ENCODE measurements at regions not wholly inside any gene's neighbourhood (a gene's known extent, or its start where the extent isn't known, plus 50 kb on each side); places are given as distances from the start of the nearest gene placed in this dataset.
"Not testable (repeated sequence)": the region's sequence is repeated elsewhere in the genome, so short reads cannot be mapped to it uniquely, and the experiment has no call there.

DNA sequence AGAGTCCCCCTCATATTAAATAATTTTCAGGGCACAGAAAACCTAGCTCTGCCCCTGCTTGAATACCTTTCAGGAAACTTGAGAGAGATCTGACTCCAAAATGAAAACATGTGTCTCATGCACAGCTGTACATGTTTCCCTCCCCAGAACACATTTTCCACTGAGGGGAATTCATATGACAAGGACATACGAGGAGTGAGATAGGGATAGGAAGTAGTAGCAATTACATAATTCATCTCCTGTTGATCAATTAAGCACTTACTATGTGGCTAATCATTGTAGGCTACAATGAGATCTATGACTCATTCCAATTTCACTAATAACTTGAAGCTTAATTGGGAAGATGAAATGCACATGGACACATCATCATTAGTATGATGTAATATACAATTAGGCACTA, 302.1 kb downstream of the PCDH11X start:
- not testable (repeated sequence) for H3K4me1 ChIP-seq (ENCODE audit: insufficient read depth, low read length); H3K9me3 ChIP-seq (ENCODE audit: control insufficient read depth, insufficient read depth, low read length); H3K9ac ChIP-seq (ENCODE audit: low read depth, low read length); H3K36me3 ChIP-seq (ENCODE audit: insufficient read depth, low read length)

DNA sequence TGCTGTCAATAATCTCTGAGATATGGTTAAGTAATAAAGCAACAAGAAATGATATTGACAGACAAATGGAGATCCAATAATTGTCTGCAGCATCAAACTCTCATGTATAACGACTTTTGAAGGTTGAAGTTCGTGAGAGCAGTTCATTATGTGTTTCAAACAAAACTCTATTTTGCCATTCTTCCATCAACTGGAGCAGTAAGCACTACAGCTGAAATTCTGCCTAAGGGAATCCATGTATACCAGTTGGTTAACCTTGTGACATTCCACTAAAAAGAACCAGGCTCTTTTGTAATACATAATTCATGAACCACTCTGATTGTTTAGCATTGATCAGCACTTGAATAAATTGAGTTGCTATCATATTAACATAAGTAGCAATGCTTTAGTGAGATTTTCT, 311.6 kb downstream of the PCDH11X start:
- H3K9me3 ChIP-seq (ENCODE audit: control insufficient read depth, insufficient read depth, low read length); H3K36me3 ChIP-seq (ENCODE audit: insufficient read depth, low read length); H3K4me1 ChIP-seq (ENCODE audit: insufficient read depth, low read length); H3K9ac ChIP-seq (ENCODE audit: low read depth, low read length): not testable (repeated sequence)

DNA sequence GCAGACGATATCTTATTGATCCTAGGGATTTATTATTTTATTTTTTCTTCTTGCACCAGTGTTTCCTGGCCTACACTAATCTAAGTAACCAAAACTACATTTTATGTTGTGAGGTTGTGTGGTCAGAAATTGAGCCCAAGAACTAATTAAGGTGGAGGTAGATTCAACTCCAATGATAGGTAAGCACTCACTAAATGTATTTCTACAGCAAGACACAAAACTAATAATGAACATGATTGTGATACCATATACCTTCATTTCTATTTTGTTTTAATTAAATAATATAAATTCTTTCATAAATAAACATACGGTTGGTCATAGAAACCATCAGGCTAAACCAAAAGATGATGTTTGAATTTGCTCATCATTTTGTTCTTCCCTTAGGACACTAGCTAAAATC, 319.0 kb downstream of the PCDH11X start:
- H3K9ac ChIP-seq (ENCODE audit: low read depth, low read length); H3K36me3 ChIP-seq (ENCODE audit: insufficient read depth, low read length); H3K4me1 ChIP-seq (ENCODE audit: insufficient read depth, low read length); H3K9me3 ChIP-seq (ENCODE audit: control insufficient read depth, insufficient read depth, low read length): not testable (repeated sequence)

DNA sequence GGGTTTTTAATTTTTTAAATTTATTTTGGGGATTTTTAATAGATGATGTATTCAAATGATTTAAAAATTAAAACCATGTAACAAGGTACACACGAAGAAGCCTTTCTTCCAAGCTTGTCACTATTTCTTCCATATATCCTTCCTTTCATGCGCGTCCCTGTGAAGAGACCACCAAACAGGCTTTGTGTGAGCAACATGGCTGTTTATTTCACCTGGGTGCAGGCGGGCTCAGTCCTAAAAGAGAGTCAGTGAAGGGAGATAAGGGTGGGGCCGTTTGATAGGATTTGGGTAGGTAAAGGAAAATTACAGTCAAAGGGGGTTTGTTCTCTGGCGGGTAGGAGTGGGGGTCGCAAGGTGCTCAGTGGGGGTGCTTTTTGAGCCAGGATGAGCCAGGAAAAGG, 320.9 kb downstream of the PCDH11X start:
- H3K36me3 ChIP-seq (ENCODE audit: insufficient read depth, low read length); H3K4me1 ChIP-seq (ENCODE audit: insufficient read depth, low read length); H3K9me3 ChIP-seq (ENCODE audit: control insufficient read depth, insufficient read depth, low read length); H3K9ac ChIP-seq (ENCODE audit: low read depth, low read length): not testable (repeated sequence)

DNA sequence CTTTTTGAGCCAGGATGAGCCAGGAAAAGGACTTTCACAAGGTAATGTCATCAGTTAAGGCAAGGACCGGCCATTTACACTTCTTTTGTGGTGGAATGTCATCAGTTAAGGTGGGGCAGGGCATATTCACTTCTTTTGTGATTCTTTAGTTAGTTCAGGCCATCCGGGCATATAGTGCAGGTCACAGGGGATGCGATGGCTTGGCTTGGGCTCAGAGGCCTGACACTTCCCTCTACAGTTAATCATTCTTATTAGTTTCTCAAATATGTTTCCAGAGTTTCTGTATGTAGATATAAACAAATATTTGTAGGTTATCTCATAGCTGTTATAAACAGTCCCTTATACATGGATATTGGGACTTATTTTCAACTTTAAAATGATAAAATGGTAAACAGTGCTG, 326.5 kb downstream of the PCDH11X start:
- not testable (repeated sequence) for H3K9me3 ChIP-seq (ENCODE audit: control insufficient read depth, insufficient read depth, low read length); H3K9ac ChIP-seq (ENCODE audit: low read depth, low read length); H3K36me3 ChIP-seq (ENCODE audit: insufficient read depth, low read length)
- H3K4me1 ChIP-seq (ENCODE audit: insufficient read depth, low read length), result peaks cover 13% of the 10 kb centered on the region; the same call in 1 of the 2 replicates

DNA sequence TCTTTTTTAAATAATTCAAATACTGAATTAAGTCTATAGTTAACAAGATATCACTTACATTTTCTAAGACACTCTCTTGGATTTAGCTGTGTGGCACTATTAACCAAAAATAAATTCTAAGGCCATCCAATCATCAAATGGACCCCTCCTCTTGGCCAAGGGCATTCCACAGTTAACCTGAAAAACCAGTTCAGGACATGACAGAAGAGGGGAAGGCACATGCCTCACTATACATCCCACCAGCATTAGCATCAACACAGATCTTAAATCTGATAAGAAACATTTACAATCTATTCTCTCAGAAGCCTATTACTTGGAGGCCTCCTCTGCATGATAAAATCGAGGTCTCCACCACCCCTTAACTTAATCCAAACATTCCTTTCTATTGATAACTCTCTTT, 327.5 kb downstream of the PCDH11X start:
- H3K9ac ChIP-seq (ENCODE audit: low read depth, low read length); H3K9me3 ChIP-seq (ENCODE audit: control insufficient read depth, insufficient read depth, low read length); H3K36me3 ChIP-seq (ENCODE audit: insufficient read depth, low read length): not testable (repeated sequence)
- H3K4me1 ChIP-seq (ENCODE audit: insufficient read depth, low read length), result peaks cover 13% of the 10 kb centered on the region; the same call in 1 of the 2 replicates

DNA sequence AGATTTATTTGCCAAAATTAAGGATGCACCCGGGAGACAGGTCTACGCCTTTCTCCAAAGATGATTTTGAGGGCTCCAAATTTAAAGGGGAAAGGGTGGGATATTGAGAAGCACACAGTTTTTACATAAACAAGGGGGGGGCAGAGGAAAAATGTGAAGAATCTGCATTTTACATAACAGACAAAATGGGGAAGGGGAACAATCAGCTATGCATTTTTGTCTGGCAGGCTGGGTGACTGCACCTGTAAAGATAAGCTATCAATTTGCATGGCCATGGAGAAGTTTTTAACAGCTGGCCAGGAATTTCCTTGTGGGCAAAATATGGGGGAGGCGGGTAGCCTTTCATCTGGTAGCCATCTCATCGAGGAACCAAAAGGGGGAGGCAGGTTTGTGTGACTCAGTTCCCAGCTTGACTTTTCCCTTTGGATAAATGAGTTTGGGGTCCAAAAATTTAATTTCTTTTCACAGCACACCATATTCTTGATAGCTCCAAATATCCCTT, 331.3 kb downstream of the PCDH11X start:
- not testable (repeated sequence) for H3K9ac ChIP-seq (ENCODE audit: low read depth, low read length); H3K9me3 ChIP-seq (ENCODE audit: control insufficient read depth, insufficient read depth, low read length); H3K36me3 ChIP-seq (ENCODE audit: insufficient read depth, low read length)
- peaks cover 13% of the 10 kb centered on the region; the same call in 1 of the 2 replicates for H3K4me1 ChIP-seq (ENCODE audit: insufficient read depth, low read length)

DNA sequence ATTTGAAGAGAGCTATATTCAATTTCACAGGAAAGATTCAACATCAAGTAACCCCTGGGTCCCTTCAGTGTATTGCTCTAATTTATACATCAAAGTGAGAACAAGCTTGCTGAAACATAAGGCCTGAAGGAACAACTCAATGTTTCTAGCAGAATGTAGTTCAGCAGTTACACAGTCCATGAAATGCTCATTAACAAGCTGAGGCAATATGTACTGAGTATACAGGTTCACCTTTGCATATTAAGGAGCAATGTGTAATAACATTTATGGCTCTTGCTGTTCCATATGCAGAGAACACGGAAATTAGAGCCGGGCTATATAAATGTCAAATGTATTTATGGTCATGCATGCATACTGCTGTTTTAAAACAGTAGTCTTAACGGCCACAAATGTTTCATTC, 338.5 kb downstream of the PCDH11X start:
- H3K36me3 ChIP-seq (ENCODE audit: insufficient read depth, low read length); H3K9ac ChIP-seq (ENCODE audit: low read depth, low read length); H3K4me1 ChIP-seq (ENCODE audit: insufficient read depth, low read length); H3K9me3 ChIP-seq (ENCODE audit: control insufficient read depth, insufficient read depth, low read length): not testable (repeated sequence)

DNA sequence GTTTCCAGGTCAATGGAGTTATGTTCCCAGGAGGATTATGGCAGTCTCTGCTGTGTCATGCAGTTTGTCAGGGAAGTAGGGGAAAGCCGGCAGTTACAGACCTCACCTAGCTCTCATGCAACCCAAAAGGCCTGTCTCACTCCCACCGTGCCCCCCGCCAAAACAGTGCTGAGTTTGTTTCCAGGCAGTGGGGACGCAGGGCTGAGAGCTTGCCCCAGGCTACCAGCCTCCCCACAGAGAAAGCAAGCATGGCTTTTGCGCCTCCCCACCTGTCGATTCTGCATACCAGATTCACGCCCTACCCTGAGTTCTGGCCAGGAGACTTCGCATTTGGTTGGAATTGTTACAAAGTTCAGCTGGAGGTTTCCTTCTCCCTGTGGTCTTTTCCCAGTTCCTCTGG, 383.9 kb downstream of the PCDH11X start:
- H3K9me3 ChIP-seq (ENCODE audit: control insufficient read depth, insufficient read depth, low read length); H3K9ac ChIP-seq (ENCODE audit: low read depth, low read length); H3K36me3 ChIP-seq (ENCODE audit: insufficient read depth, low read length); H3K4me1 ChIP-seq (ENCODE audit: insufficient read depth, low read length): not testable (repeated sequence)

DNA sequence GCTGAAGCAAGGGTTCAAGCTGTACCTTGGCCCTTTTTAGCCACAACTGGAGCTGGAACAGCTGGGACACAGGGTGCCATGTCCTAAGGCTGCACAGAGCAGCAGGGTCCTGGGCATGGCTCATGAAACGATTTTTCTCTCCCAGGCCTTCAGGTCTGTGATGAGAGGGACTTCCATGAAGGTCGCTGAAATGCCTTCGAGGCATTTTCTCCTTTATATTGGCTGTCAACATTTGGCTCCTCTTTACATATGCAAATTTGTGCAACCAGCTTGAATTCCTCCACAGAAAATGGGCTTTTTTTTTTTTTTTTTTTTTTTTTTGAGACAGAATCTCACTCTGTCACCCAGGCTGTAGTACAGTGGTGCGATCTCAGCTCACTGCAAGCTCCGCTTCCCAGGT, 430.8 kb downstream of the PCDH11X start:
- no peak overlapping the region for H3K9ac ChIP-seq (ENCODE audit: low read depth, low read length)
- H3K36me3 ChIP-seq (ENCODE audit: insufficient read depth, low read length), result peaks cover 21% of the 10 kb centered on the region
- H3K9me3 ChIP-seq (ENCODE audit: control insufficient read depth, insufficient read depth, low read length), result peaks cover 29% of the 10 kb centered on the region
- no peaks in the 10 kb centered on the region for H3K4me1 ChIP-seq (ENCODE audit: insufficient read depth, low read length)

DNA sequence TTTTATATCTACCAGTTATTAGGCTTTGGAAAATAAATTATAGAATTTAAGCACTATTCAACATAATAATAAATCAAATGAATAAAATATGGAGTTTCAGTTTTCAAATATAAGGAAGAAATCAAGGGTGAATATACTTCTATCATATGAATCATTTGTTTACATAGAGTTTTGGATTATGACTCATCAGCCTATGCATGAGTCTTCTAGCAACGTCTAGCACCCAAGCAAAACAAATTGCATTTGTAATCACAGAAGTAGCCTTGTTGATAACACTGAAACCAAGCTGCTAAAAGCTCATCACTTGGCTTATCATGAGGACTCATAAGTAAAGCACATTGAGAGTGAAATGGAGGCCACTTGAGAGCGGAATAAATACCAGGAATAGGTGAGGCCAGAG, 434.6 kb downstream of the PCDH11X start:
- no peak overlapping the region for H3K9ac ChIP-seq (ENCODE audit: low read depth, low read length)
- no peaks in the 10 kb centered on the region for H3K4me1 ChIP-seq (ENCODE audit: insufficient read depth, low read length)
- peaks cover 30% of the 10 kb centered on the region for H3K9me3 ChIP-seq (ENCODE audit: control insufficient read depth, insufficient read depth, low read length)
- peaks cover 21% of the 10 kb centered on the region for H3K36me3 ChIP-seq (ENCODE audit: insufficient read depth, low read length)

DNA sequence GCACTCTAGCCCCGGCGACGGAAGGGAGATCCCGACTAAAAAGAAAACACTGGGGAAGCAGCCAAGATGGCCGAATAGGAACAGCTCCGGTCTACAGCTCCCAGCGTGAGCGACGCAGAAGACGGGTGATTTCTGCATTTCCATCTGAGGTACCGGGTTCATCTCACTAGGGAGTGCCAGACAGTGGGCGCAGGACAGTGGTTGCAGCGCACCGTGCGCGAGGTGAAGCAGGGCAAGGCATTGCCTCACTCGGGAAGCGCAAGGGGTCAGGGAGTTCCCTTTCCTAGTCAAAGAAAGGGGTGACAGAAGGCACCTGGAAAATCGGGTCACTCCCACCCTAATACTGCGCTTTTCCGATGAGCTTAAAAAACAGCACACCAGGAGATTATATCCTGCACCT, 435.8 kb downstream of the PCDH11X start:
- not testable (repeated sequence) for H3K4me1 ChIP-seq (ENCODE audit: insufficient read depth, low read length); H3K9ac ChIP-seq (ENCODE audit: low read depth, low read length)
- peaks cover 17% of the 10 kb centered on the region for H3K36me3 ChIP-seq (ENCODE audit: insufficient read depth, low read length)

DNA sequence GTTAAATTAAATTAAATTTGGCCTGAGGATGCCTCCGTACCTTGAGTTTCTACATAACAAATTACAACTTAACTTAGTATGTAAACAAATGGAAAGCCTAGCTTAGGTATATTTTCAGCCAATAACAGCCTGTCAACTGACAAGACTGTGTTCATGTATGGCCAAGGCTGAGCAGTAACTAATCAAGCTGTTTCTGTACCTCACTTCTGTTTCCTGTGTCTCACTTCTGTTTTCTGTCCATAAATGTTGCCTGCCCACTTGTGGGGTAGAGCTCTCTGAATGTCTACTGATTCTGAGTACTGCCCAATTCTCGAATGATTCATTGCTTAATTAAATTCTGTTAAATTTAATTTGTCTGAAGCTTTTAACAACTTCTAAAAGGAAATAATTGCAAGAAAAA, 445.2 kb downstream of the PCDH11X start:
- H3K4me1 ChIP-seq (ENCODE audit: insufficient read depth, low read length), result peaks cover 35% of the 10 kb centered on the region
- H3K9ac ChIP-seq (ENCODE audit: low read depth, low read length), result no peak overlapping the region
- H3K9me3 ChIP-seq (ENCODE audit: control insufficient read depth, insufficient read depth, low read length), result no peaks in the 10 kb centered on the region
- no peaks in the 10 kb centered on the region for H3K36me3 ChIP-seq (ENCODE audit: insufficient read depth, low read length)

More for the DNA sequence above, 435.8 kb downstream of the PCDH11X start:
- H3K9me3 ChIP-seq (ENCODE audit: control insufficient read depth, insufficient read depth, low read length), result peaks cover 20% of the 10 kb centered on the region

DNA sequence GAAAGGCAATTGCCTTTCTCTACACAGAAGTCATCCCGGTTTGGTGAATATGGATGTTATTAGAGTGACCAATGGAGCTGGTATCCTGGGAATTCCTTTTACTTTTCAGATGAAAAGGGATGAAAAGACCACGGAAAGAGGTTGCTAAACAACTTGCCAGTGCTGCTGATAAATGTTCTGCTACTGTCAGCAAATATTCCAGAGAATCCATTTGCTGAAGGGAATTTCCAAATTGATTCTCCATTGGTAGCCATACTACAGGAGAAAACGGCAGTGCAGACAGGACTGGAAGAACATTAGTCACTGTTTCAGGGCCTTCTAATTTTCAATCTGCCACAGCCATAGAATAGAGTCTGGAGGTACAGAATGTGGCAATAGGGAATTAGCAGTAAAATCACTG, 451.5 kb downstream of the PCDH11X start:
- no peaks in the 10 kb centered on the region for H3K9me3 ChIP-seq (ENCODE audit: control insufficient read depth, insufficient read depth, low read length)
- peak overlapping the region; percentile 19; the same call in 1 of the 2 replicates for H3K9ac ChIP-seq (ENCODE audit: low read depth, low read length)
- H3K36me3 ChIP-seq (ENCODE audit: insufficient read depth, low read length), result no peaks in the 10 kb centered on the region
- peaks cover 42% of the 10 kb centered on the region for H3K4me1 ChIP-seq (ENCODE audit: insufficient read depth, low read length)

DNA sequence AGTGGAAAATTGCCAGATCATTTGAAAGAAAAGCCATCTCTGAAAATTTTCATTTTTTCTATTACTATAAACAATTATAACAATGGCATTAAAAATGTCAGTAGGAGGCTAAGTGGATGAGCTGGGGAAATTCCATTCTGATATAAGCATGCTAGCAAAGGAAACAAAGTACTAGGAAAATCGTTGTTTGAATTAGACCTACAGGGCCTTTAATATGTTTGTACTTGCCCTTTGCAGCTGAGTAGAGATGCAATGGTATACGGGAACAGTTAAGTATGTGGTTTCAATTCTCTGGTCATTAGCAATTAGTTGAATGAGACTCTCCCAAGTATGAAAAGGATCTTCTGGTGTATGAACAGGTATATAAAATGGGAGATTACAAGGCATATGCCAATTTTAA, 452.2 kb downstream of the PCDH11X start:
- Histone ChIP-seq H3K9me3 (ENCODE audit: control insufficient read depth, insufficient read depth, low read length) (no peaks in the 10 kb centered on the region), H3K4me1 (ENCODE audit: insufficient read depth, low read length) (peaks cover 35% of the 10 kb centered on the region), H3K36me3 (ENCODE audit: insufficient read depth, low read length) (no peaks in the 10 kb centered on the region), H3K9ac (ENCODE audit: low read depth, low read length) (no peak overlapping the region)

DNA sequence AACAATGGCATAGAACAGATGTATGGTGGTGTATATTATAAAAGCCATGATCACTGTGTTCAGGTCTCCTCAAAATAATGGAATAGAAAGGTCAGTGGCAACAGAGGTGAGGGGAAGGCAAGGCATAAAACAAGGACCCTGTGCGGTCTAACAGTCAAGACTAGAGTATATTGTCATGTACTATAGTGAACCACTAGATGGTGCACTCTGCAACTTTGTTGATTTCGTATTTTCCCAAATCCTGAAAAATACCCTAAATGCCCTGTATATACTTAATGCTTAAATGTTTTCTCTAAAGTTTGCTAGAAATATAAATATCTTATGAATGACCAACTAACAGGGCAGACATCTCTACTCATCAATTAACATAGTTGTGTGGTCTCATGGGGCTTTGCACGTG, 453.0 kb downstream of the PCDH11X start:
- Histone ChIP-seq H3K4me1 (ENCODE audit: insufficient read depth, low read length) (peaks cover 28% of the 10 kb centered on the region), H3K36me3 (ENCODE audit: insufficient read depth, low read length) (no peaks in the 10 kb centered on the region), H3K9ac (ENCODE audit: low read depth, low read length) (no peak overlapping the region), H3K9me3 (ENCODE audit: control insufficient read depth, insufficient read depth, low read length) (no peaks in the 10 kb centered on the region)
